ENCODE measurements at regions not wholly inside any gene's neighbourhood (a gene's known extent, or its start where the extent isn't known, plus 50 kb on each side); places are given as distances from the start of the nearest gene placed in this dataset.

GRCh38 chr7:13724977-13725566, 264.4 kb downstream of the ETV1 start:
- CTCF ChIA-PET = interaction anchor here (0.7 to 1.8 kb wide), 4 partner anchors 20 to 1086 kb away, joined by 3 to 5 read pairs (median 4); no protein-coding TSS in a partner anchor
- H4K20me1 ChIP-seq (ENCODE audit: control insufficient read depth, insufficient read depth) = no peaks in the 10 kb centered on the region
- intact Hi-C loops (cut with micrococcal nuclease; ENCODE audit: unreplicated experiment) (loop anchor here (5.0 kb wide), 2 partner anchors 448 to 1088 kb away; no protein-coding TSS in a partner anchor), in situ Hi-C loops (cut with MboI) (loop anchor here (25.0 kb wide), 1 partner anchor 438 kb away; no protein-coding TSS in a partner anchor)
- H3K27me3 ChIP-seq (replicated peaks in 1 of 2; ENCODE audit: control insufficient read depth in 2 of 2, insufficient read depth in 2 of 2, low read length in 1 of 2) = no peaks in the 10 kb centered on the region
- H3K9me3 ChIP-seq (replicated peaks; ENCODE audit: control insufficient read depth, insufficient read depth, low read length) = no peaks in the 10 kb centered on the region
- 28% methylated on average over 6 of the region's 6 CpGs for WGBS (ENCODE audit: insufficient coverage, insufficient replicate concordance, low lambda C conversion rate, missing lambda C conversion rate)
- H3K4me2 ChIP-seq (ENCODE audit: control insufficient read depth, insufficient read depth) = no peak overlapping the region
- no peak overlapping the region for H2AFZ ChIP-seq (ENCODE audit: control insufficient read depth, low read depth, low read length)
- DNase-seq (ENCODE audit: low read depth, low spot score) = no peak
- H3K79me2 ChIP-seq (ENCODE audit: control insufficient read depth, insufficient read depth, low read length) = no peaks in the 10 kb centered on the region
- no peak overlapping the region for H3K9ac ChIP-seq (ENCODE audit: control insufficient read depth, insufficient read depth, low read length)
- H3K27ac ChIP-seq (ENCODE audit: control insufficient read depth, insufficient read depth) = no peak overlapping the region
- no peak for ATAC-seq
- SMC1A ChIA-PET (ENCODE audit: uncharacterized antibody, unreplicated experiment) = no interaction called here
- no peak overlapping the region for H3K4me3 ChIP-seq
- no peak for FAIRE-seq
- POLR2A ChIA-PET = no interaction called here
- RAD21 ChIA-PET (ENCODE audit: unreplicated experiment) = no interaction called here
- no TSS peak for BruUV-seq (replicated peaks)
- no peaks in the 10 kb centered on the region for H3K4me1 ChIP-seq (ENCODE audit: control insufficient read depth, insufficient read depth, low read length)
- no peaks in the 10 kb centered on the region for H3K36me3 ChIP-seq (ENCODE audit: control insufficient read depth in 2 of 2, insufficient read depth in 2 of 2, low read length in 1 of 2)
- TF ChIP-seq E2F4 (IDR thresholded peaks at IDR 0.05; ENCODE audit: low read depth, low read length) (no peak), ZNF687 (IDR thresholded peaks at IDR 0.05) (no peak), IRF3 (IDR thresholded peaks at IDR 0.05) (no peak), RCOR1 (conservative IDR thresholded peaks at IDR 0.05; ENCODE audit: low read depth, low read length) (no peak), EP300 (IDR thresholded peaks at IDR 0.05; ENCODE audit: borderline replicate concordance in 1 of 2, control insufficient read depth in 1 of 2, low read depth in 2 of 2, low read length in 2 of 2) (no peak), RB1 (IDR thresholded peaks at IDR 0.05; ENCODE audit: borderline replicate concordance) (no peak), STAT3 (IDR thresholded peaks at IDR 0.05; ENCODE audit: low read depth, low read length) (no peak), MYC (IDR thresholded peaks at IDR 0.05; ENCODE audit: insufficient read depth, insufficient read length, insufficient replicate concordance, low read length, severe bottlenecking) (no peak), ZBTB33 (IDR thresholded peaks at IDR 0.05) (no peak), ZBED1 (IDR thresholded peaks at IDR 0.05; ENCODE audit: borderline replicate concordance) (no peak), NR2C1 (IDR thresholded peaks at IDR 0.05) (no peak), RAD51 (IDR thresholded peaks at IDR 0.05) (no peak), BCL3 (IDR thresholded peaks at IDR 0.05; ENCODE audit: borderline replicate concordance, insufficient read depth, low read depth, low read length, poor library complexity, severe bottlenecking) (no peak)

All from GM12878 (cell line).